Stimulated activated CD8-positive, alpha-beta memory T cell treated with anti-CD3 and anti-CD28 coated beads, Interleukin-7, amount 100 ng/mL, for 48 hours (primary cell): ENCODE measurements at regions not wholly inside any gene's neighbourhood (a gene's known extent, or its start where the extent isn't known, plus 50 kb on each side); places are given as distances from the start of the nearest gene placed in this dataset.

Experiments used
- DNase-seq, 2 donors: peaks; one replicate each; pipeline ENCODE4 v3.0.0-alpha.2; 2020; ENCODE audit warnings: low read depth in 1 of 2; ENCODE audit errors: extremely low read depth in 1 of 2

- DNase-seq: no peak
These were observed 291.2 kb upstream of the DMRT1 start for GRCh38 chr9:550333-550732.

- DNase-seq: no peak
These were observed 289.2 kb upstream of the DMRT1 start for GRCh38 chr9:551986-552929.

GRCh38 chr9:555493-555892, 286.0 kb upstream of the DMRT1 start:
- DNase-seq: no peak

GRCh38 chr9:556199-556598, 285.3 kb upstream of the DMRT1 start:
- DNase-seq: no peak

- DNase-seq: no peak
These were observed 284.8 kb upstream of the DMRT1 start for GRCh38 chr9:556675-557074.

GRCh38 chr9:557601-558201, 283.8 kb upstream of the DMRT1 start:
- DNase-seq: no peak

- DNase-seq: no peak
These were observed 280.1 kb upstream of the DMRT1 start for GRCh38 chr9:561427-561826.

- DNase-seq: no peak
These were observed 278.3 kb upstream of the DMRT1 start for GRCh38 chr9:563200-563599.

- no peak for DNase-seq
These were observed 276.0 kb upstream of the DMRT1 start for GRCh38 chr9:565528-565927.

GRCh38 chr9:567128-567746, 274.3 kb upstream of the DMRT1 start:
- no peak for DNase-seq

GRCh38 chr9:567747-568305, 273.7 kb upstream of the DMRT1 start:
- no peak for DNase-seq

GRCh38 chr9:569296-569695, 272.2 kb upstream of the DMRT1 start:
- no peak for DNase-seq

- DNase-seq: no peak
These were observed 271.3 kb upstream of the DMRT1 start for GRCh38 chr9:570187-570586.

GRCh38 chr9:571066-571465, 270.4 kb upstream of the DMRT1 start:
- DNase-seq: no peak

GRCh38 chr9:571741-572140, 269.8 kb upstream of the DMRT1 start:
- no peak for DNase-seq

- no peak for DNase-seq
These were observed 267.6 kb upstream of the DMRT1 start for GRCh38 chr9:573691-574410.

GRCh38 chr9:575139-575538, 266.4 kb upstream of the DMRT1 start:
- no peak for DNase-seq

- DNase-seq: no peak
These were observed 260.7 kb upstream of the DMRT1 start for GRCh38 chr9:580652-581342.

GRCh38 chr9:581673-582497, 259.6 kb upstream of the DMRT1 start:
- DNase-seq: no peak

- DNase-seq: no peak
These were observed 258.7 kb upstream of the DMRT1 start for GRCh38 chr9:582775-583174.
